Calu3 (cell line): ENCODE measurements at regions not wholly inside any gene's neighbourhood (a gene's known extent, or its start where the extent isn't known, plus 50 kb on each side); places are given as distances from the start of the nearest gene placed in this dataset.

Source experiments
- BruUV-seq: library from RNA; stranded (reverse); fragments of 400-500 nt; replicated peaks from 2 replicates; lab custom pipeline; 2021; lab: Mats Ljungman, UMichigan
- CTCF ChIA-PET: fragments of 300-600 bp; sonication (Branson Sonifier 250); formaldehyde crosslinking; loops from one replicate; lab custom pipeline; 2022; ENCODE audit warnings: antibody characterized with exemption; lab: Charles Lee
- DNase-seq: peaks from one replicate; pipeline ENCODE4 v3.0.0; 2022
- H3K27ac Mint-ChIP-seq: one replicate; pipeline ENCODE4 v1.8.0; 2022; ENCODE audit warnings: mixed read lengths; ENCODE audit not compliant: unreplicated experiment
- H3K27me3 Mint-ChIP-seq: one replicate; pipeline ENCODE4 v1.8.0; 2022; ENCODE audit warnings: mixed read lengths; ENCODE audit not compliant: unreplicated experiment
- H3K36me3 Mint-ChIP-seq: one replicate; pipeline ENCODE4 v1.8.0; 2022; ENCODE audit warnings: mild to moderate bottlenecking, moderate library complexity, mixed read lengths; ENCODE audit not compliant: insufficient read depth, unreplicated experiment
- H3K4me1 Mint-ChIP-seq: one replicate; pipeline ENCODE4 v1.8.0; 2022; ENCODE audit warnings: mild to moderate bottlenecking, low read depth, mixed read lengths; ENCODE audit not compliant: unreplicated experiment
- H3K4me3 Mint-ChIP-seq: one replicate; pipeline ENCODE4 v1.8.0; 2022; ENCODE audit warnings: mild to moderate bottlenecking, low read depth, moderate library complexity, mixed read lengths; ENCODE audit not compliant: unreplicated experiment
- H3K9me3 Mint-ChIP-seq: one replicate; pipeline ENCODE4 v1.8.0; 2022; ENCODE audit warnings: low read depth, mixed read lengths; ENCODE audit not compliant: unreplicated experiment
- intact Hi-C: fragments of 100-400 bp; cut with micrococcal nuclease; formaldehyde crosslinking; loops from one replicate; pipeline ENCODE4 v1.10.0; 2022; ENCODE audit not compliant: unreplicated experiment
- TF ChIP-seq, protein P1 (sequence below): fragments of 200-600 bp; IDR thresholded peaks from one replicate; pipeline ENCODE4 v1.8.0; 2022; ENCODE audit warnings: antibody characterized with exemption; ENCODE audit not compliant: unreplicated experiment

DNA sequence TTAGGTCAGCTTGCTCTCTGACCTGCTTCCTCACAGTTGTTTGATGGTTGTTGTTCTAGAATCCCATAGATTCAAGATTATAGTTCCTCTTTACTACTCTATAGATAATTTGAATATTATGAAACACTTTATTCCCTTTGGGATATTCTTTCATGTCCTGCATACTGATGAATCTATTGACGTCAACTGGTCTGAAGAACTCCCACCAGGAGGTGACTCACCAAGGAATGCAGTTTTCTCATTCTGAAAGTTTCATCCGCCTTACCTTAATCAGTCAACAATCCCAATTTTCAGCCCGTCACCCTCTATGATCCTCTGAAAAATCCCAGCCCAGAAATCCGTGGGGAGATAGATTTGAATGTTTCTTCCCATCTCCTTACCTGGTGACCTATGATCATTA lies 834.1 kb upstream of the PRMT6 start:
- CTCF ChIA-PET, result no interaction called here
- intact Hi-C loops, result no loop called here
- Mint-ChIP-seq H3K27ac (no peak overlapping the region), H3K27me3 (no peaks in the 10 kb centered on the region), H3K4me1 (no peaks in the 10 kb centered on the region), H3K36me3 (no peaks in the 10 kb centered on the region), H3K9me3 (peaks cover 5% of the 10 kb centered on the region), H3K4me3 (no peak overlapping the region)
- no TSS peak for BruUV-seq
- TF ChIP-seq, protein P1, sequence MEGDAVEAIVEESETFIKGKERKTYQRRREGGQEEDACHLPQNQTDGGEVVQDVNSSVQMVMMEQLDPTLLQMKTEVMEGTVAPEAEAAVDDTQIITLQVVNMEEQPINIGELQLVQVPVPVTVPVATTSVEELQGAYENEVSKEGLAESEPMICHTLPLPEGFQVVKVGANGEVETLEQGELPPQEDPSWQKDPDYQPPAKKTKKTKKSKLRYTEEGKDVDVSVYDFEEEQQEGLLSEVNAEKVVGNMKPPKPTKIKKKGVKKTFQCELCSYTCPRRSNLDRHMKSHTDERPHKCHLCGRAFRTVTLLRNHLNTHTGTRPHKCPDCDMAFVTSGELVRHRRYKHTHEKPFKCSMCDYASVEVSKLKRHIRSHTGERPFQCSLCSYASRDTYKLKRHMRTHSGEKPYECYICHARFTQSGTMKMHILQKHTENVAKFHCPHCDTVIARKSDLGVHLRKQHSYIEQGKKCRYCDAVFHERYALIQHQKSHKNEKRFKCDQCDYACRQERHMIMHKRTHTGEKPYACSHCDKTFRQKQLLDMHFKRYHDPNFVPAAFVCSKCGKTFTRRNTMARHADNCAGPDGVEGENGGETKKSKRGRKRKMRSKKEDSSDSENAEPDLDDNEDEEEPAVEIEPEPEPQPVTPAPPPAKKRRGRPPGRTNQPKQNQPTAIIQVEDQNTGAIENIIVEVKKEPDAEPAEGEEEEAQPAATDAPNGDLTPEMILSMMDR, result no peak
- no peak for DNase-seq

DNA sequence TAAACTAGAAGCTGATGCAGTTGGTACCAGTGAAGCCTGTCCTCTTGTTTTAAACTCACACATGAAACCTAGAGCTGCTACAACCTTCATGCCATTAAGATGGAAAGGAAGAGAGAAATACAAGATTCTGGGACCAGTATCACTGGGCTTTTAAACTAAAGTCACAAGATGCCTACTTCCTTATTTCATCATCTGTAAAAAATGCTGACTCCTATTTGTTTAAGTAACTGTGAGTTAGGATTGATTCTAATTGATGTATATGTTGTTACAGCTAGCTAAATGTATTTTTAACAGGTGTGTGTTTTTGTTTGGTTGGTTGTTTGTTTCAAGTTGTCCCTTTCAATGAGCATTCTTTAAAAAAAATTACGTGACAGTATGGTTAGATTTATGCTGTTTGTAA lies 833.3 kb upstream of the PRMT6 start:
- H3K4me1 Mint-ChIP-seq, result no peaks in the 10 kb centered on the region
- H3K36me3 Mint-ChIP-seq, result no peaks in the 10 kb centered on the region
- DNase-seq, result no peak
- no peak overlapping the region for H3K27ac Mint-ChIP-seq
- CTCF ChIA-PET, result no interaction called here
- peaks cover 5% of the 10 kb centered on the region for H3K9me3 Mint-ChIP-seq
- H3K27me3 Mint-ChIP-seq, result no peaks in the 10 kb centered on the region
- BruUV-seq, result no TSS peak
- TF ChIP-seq, protein P1, result no peak
- intact Hi-C loops, result no loop called here
- H3K4me3 Mint-ChIP-seq, result no peak overlapping the region

DNA sequence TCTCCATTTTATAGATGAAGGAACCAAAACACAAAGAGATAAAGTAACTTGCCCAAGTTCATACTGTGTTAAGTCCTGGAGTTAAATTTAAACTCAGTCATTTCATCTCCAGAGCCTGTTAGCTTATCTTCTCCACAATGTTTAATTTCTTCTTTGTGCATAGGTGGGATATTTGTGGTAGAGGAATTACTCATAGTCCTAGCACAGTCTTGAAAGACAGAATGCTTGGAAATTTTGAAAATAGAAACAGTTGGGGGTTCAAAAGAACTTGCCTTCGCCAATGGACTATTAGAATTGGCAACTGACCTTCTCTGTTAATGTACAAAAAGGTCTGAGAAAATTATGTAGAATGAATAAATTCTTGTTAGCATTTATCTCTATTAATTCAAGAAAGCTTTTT lies 832.0 kb upstream of the PRMT6 start:
- BruUV-seq, result no TSS peak
- no peak for DNase-seq
- intact Hi-C loops, result no loop called here
- no peaks in the 10 kb centered on the region for H3K4me1 Mint-ChIP-seq
- TF ChIP-seq, protein P1, result no peak
- H3K36me3 Mint-ChIP-seq, result no peaks in the 10 kb centered on the region
- H3K27ac Mint-ChIP-seq, result no peak overlapping the region
- no peaks in the 10 kb centered on the region for H3K27me3 Mint-ChIP-seq
- H3K4me3 Mint-ChIP-seq, result no peak overlapping the region
- CTCF ChIA-PET, result no interaction called here
- H3K9me3 Mint-ChIP-seq, result peaks cover 5% of the 10 kb centered on the region

DNA sequence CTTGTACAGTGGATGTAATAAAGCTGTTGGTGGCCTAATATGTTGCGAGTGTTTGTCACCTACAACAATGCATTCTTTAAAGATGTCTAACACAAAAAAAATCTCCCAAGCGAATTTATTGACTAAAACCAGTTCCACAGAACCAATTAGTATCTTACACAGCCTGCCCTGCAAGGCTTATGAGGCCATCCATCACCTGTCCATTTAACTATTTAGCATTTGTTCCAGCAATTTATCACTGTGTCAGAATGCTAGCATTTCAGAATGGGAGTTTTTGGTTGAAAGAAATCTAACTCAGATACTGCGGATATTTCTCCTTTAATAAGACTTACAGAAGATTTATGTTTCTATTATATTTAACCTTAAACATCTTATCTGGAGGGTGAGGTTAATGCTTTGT lies 831.1 kb upstream of the PRMT6 start:
- CTCF ChIA-PET, result no interaction called here

More for the DNA sequence above, 831.1 kb upstream of the PRMT6 start:
- Mint-ChIP-seq H3K9me3 (peaks cover 5% of the 10 kb centered on the region), H3K27me3 (no peaks in the 10 kb centered on the region), H3K4me1 (no peaks in the 10 kb centered on the region), H3K4me3 (no peak overlapping the region), H3K36me3 (no peaks in the 10 kb centered on the region), H3K27ac (no peak overlapping the region)
- BruUV-seq, result no TSS peak
- TF ChIP-seq, protein P1, result no peak
- intact Hi-C loops, result no loop called here
- no peak for DNase-seq
